Fibroblast of peridontal ligament (primary cell): ENCODE measurements at regions not wholly inside any gene's neighbourhood (a gene's known extent, or its start where the extent isn't known, plus 50 kb on each side); places are given as distances from the start of the nearest gene placed in this dataset.
"Not testable (repeated sequence)": the region's sequence is repeated elsewhere in the genome, so short reads cannot be mapped to it uniquely, and the experiment has no call there.

Experiments used
- DNase-seq: peaks from one replicate; pipeline ENCODE4 v3.0.0-alpha.2; 2010; ENCODE audit errors: extremely low read depth

DNA sequence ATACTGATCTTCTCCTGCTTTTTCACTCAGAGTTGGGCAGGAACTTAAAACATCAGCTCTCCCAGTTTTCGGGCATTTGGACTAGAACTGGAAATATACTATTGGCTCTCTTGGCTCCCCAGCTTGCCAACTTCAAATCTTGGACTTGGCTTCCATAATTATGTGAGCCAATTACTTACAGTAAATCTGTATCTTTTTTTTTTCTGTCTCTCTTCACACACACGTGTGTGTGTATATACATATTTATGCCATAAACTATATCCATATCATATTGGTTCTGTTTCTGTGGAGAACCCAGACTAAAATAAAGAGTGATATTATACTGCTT lies 379.6 kb upstream of the PRR16 start:
- DNase-seq, result no peak

- DNase-seq, result no peak
Observed at GRCh38 chr5:120086081-120086480, 378.0 kb upstream of the PRR16 start.

DNA sequence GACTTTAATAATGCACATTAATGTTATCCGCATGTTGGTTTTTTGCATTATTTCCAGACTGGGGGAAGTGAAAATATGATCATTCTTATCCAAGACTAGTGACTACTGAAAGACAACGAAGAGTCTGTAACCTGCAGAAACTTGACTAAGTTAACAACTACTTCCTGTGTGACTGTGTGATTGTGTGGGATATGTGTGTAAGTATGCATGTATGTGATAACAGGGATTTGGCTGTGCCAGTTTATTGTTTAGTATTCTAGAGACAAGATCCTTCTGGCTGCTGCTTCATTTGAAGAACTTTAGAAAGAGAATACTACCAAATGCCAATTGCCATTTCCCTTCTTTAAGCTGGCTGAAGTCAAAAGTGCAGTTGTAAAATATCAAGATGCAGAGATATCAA lies 375.7 kb upstream of the PRR16 start:
- DNase-seq, result no peak

GRCh38 chr5:120088836-120089235 lies 375.3 kb upstream of the PRR16 start:
- no peak for DNase-seq

GRCh38 chr5:120091376-120091948 lies 372.6 kb upstream of the PRR16 start:
- no peak for DNase-seq

DNA sequence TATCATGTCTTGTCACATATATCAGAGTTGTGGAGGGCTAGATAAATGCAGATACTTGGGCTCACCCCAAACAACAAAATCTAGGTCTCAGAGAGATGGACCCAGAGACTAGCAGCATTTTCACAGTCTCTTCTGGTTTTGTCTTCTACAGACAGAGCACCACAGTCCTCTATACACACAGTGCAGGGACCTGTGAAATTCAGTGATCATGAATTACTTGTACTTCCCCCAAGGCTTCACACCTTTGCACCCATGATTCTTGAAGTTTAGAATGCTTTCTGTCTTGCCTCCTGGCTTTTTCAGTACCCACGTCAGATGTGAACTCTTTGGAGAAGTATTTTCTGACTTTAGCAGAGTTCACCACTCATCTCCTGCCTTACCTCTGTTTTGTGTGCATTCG lies 371.5 kb upstream of the PRR16 start:
- DNase-seq, result no peak

DNA sequence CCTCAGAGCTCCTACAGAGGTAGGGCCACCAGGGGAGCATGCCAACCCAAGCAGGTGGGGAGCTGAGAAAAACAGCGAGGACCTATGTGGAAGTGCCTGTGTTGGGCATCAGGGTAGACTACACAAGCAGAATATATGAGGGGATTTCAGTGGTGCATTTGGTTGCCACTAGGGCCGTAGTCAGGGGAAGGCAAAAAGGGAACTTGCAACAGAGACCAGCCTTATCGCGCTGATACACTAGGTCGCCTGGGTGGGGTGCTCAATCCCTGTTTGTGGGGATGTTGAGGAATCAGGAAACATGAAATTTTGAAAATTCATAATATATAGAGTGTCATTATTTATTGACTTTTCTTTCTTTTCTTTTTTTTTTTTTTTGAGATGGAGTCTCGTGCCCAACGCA lies 370.9 kb upstream of the PRR16 start:
- no peak for DNase-seq

GRCh38 chr5:120096413-120096812 lies 367.7 kb upstream of the PRR16 start:
- peak; percentile 27 for DNase-seq

- DNase-seq, result no peak
Observed at GRCh38 chr5:120098426-120098825, 365.7 kb upstream of the PRR16 start.

GRCh38 chr5:120098902-120099535 lies 365.1 kb upstream of the PRR16 start:
- peak; percentile 23 for DNase-seq

- DNase-seq, result no peak
Observed at GRCh38 chr5:120101771-120102170, 362.3 kb upstream of the PRR16 start.

DNA sequence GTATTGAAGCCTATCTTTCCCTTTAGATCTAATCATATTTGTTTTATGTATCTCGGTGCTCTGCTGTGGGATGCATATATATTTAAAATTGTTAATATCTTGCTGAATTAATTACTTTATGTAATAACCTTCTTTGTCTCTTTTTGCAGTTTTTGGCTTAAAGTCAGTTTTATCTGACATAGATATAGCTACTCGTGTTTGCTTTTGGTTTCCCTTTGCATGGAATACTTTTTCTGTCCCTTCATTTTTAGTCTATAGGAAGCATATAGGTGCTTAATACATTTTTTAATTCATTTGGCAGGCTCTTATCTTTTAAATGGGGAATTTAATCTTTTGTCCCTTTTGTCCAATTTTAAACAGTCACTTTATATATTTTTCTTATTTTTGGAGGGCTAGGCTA lies 360.6 kb upstream of the PRR16 start:
- no peak for DNase-seq

DNA sequence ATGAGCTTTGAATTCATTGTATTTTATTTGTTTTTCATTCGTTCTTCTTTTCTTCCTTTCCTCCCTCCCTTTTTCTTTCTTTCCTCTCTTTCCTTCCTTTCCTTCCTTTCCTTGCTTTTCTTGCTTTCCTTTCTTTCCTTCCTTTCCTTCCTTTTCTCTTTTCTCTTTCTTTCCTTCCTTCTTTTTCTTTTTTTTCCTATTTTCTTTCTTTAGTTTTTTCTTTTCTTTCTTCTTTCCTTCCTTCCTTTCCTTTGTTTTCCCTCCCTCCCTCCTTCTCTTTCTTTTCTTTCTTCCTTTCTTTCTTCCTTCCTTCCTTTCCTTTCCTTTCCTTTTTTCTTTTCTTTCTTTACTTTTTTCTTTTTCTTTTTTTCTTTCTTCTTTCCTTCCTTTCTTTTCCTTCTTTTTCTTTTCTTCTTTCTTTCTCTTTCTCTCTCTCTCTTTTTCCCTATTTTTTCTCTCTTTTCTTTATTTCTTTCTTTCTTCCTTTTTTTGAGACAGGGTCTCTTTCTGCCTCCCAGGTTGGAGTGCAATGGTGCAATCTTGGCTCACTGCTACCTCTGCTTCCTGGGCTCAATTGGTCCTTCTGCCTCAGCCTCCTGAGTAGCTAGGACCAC lies 357.1 kb upstream of the PRR16 start:
- no peak for DNase-seq

GRCh38 chr5:120108586-120109248 lies 355.4 kb upstream of the PRR16 start:
- DNase-seq, result peak; percentile 35

GRCh38 chr5:120122703-120123102 lies 341.4 kb upstream of the PRR16 start:
- no peak for DNase-seq

GRCh38 chr5:120124031-120124430 lies 340.1 kb upstream of the PRR16 start:
- no peak for DNase-seq

DNA sequence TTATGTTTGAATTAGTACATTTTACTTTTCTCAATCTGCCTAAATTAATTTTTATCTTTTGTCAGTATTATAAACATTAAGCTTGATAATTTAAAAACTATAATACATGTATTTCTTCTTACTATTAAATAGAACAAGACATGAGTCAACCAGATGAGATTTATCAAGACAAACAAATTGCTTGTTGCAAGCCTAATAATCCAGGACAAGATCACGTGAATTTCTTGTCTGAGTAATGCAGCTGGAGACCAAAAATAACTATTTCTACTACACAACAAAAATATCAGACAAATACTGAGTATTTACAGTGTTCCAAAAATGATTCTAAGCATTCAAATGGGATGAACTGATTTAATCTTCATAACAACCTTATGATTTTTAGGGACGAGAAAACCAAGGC lies 339.1 kb upstream of the PRR16 start:
- no peak for DNase-seq

DNA sequence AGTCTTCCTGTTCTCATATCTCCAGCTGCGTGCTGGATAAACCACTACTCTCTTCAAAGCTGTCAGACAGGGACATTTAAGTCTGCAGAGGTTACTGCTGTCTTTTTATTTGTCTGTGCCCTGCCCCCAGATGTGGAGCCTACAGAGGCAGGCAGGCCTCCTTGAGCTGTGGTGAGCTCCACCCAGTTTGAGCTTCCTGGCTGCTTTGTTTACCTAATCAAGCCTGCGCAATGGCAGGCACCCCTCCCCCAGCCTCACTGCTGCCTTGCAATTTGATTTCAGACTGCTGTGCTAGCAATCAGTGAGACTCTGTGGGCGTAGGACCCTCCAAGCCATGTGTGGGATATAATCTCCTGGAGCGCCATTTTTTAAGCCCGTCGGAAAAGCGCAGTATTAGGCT lies 331.8 kb upstream of the PRR16 start:
- not testable (repeated sequence) for DNase-seq

GRCh38 chr5:120134944-120135343 lies 329.2 kb upstream of the PRR16 start:
- DNase-seq, result peak; percentile 57

DNA sequence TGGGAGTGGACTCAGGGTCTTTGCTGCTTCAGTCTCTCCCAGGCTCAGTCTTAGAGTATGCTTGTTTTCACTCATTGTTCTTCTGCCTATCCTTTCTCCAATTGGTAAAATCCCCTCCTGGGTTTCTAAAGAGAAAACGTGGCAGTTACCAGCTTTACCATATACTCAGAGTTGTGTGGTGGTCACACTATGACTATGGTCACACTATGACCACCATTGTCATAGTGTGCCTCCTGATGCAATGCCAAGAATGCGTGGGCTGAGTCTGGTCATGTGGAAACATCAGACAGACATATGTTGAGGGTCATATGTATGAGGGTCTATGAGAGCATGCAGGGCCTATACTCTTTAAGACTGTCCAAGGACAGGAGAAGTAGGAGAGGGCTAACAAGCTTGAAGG lies 326.5 kb upstream of the PRR16 start:
- DNase-seq, result no peak

DNA sequence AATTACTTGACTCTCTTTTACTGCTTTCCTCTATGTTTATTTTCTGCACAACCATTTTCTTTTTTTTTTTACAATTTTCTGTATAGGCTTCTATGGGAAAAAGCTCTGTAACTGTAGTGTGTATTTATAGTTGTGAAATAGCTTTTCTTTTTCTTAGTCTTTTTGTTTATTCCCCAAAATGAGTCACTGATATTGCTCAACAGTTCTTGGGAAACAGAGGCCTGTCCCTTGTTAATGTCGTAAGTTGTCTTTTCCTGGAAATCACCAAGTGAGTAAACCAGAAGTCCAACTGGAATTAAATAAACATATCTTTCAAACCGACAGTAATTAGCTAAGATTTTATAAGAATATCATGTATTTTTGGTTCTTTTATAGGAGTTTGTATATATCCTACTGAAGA lies 325.1 kb upstream of the PRR16 start:
- peak; percentile 100 for DNase-seq

DNA sequence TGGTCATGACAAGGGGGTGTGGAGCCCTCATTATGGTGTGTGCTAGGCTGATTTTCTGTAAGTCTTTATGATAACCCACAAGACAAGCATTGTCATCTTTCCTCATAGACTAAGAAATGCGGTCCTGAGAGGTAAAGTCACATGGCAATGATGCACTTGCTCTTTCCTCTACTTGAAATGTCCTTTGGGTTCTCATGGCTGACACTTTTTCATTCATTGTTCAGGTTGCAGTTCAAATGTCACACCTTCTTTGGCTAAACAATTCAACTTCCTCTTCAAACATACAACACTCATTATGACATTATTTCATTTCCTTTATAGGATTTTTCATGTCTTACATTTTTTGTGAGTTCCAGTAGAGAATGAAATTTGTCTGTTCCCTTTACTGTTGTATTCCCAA lies 323.6 kb upstream of the PRR16 start:
- no peak for DNase-seq

- DNase-seq, result no peak
Observed at GRCh38 chr5:120141076-120141475, 323.0 kb upstream of the PRR16 start.
